ENCODE measurements at regions not wholly inside any gene's neighbourhood (a gene's known extent, or its start where the extent isn't known, plus 50 kb on each side); places are given as distances from the start of the nearest gene placed in this dataset.

- no peak for TF ChIP-seq POLR2A (IDR thresholded peaks at IDR 0.05; ENCODE audit: borderline replicate concordance, extremely low read depth, insufficient read depth, insufficient read length)
- TF ChIP-seq ZFX (IDR thresholded peaks at IDR 0.05): no peak
- no peak for TF ChIP-seq JUND (IDR thresholded peaks at IDR 0.05)
- TF ChIP-seq ZNF274 (IDR thresholded peaks at IDR 0.05; ENCODE audit: low read depth, low read length): no peak
- TF ChIP-seq FOSL1 (IDR thresholded peaks at IDR 0.05; ENCODE audit: low read depth): no peak
- TF ChIP-seq SP1 (IDR thresholded peaks at IDR 0.05; ENCODE audit: low read depth): no peak
- no peak for TF ChIP-seq SIN3A (IDR thresholded peaks at IDR 0.05; ENCODE audit: low read depth)
- TF ChIP-seq POLR2AphosphoS5 (IDR thresholded peaks at IDR 0.05; ENCODE audit: low read depth, low read length): no peak
- TF ChIP-seq MAX (IDR thresholded peaks at IDR 0.05): no peak
- no peak for TF ChIP-seq CTCF (IDR thresholded peaks at IDR 0.05 in 2 of 3, conservative IDR thresholded peaks at IDR 0.05 in 1 of 3; ENCODE audit: borderline replicate concordance in 1 of 3, insufficient read depth in 1 of 3, low read depth in 2 of 3, low read length in 2 of 3)
- TF ChIP-seq CBX3 (IDR thresholded peaks at IDR 0.05; ENCODE audit: low read depth): no peak
- TF ChIP-seq TCF7L2 (IDR thresholded peaks at IDR 0.05; ENCODE audit: borderline replicate concordance, extremely low read depth, insufficient read depth, insufficient read length): no peak
- TF ChIP-seq ZBTB33 (IDR thresholded peaks at IDR 0.05; ENCODE audit: extremely low read depth, insufficient replicate concordance, low read length): no peak
- no peak for TF ChIP-seq EZH2 (IDR thresholded peaks at IDR 0.05)
- no peak for TF ChIP-seq EZH2phosphoT487 (IDR thresholded peaks at IDR 0.05; ENCODE audit: borderline replicate concordance)
- H3K9me3 ChIP-seq (ENCODE audit: control insufficient read depth in 1 of 2, insufficient read depth in 1 of 2, low read depth in 1 of 2, low read length in 2 of 2): peaks cover 0 to 10% of the 10 kb centered on the region in 2 experiments; a peak in 1 of 4 replicates
- H3K4me3 ChIP-seq (replicated peaks in 1 of 2; ENCODE audit: low read depth in 1 of 2, low read length in 2 of 2): no peak overlapping the region
- intact Hi-C loops (cut with micrococcal nuclease): no loop called here
- no peaks in the 10 kb centered on the region for H4K20me1 ChIP-seq (ENCODE audit: insufficient read depth)
- H3K27ac ChIP-seq (ENCODE audit: low read depth, low read length): no peak overlapping the region
- ChIA-PET POLR2A (no interaction called here), CTCF (no interaction called here), RAD21 (ENCODE audit: low non-redundant PET in 1 of 2, low total read pairs in 2 of 2, uncharacterized antibody in 2 of 2, unreplicated experiment in 2 of 2) (no interaction called here)
- no peaks in the 10 kb centered on the region for H3K36me3 ChIP-seq (ENCODE audit: control insufficient read depth in 1 of 2, insufficient read depth in 2 of 2, low read length in 2 of 2)
- H2AFZ ChIP-seq (ENCODE audit: low read depth, low read length, poor library complexity, severe bottlenecking): no peak overlapping the region
- H3K9ac ChIP-seq (ENCODE audit: low read length): no peak overlapping the region
- no TSS peak for BruUV-seq (replicated peaks)
- DNase-seq (ENCODE audit: low read depth, low spot score): no peak
- H3K9me2 ChIP-seq (ENCODE audit: insufficient read depth): no peaks in the 10 kb centered on the region
- no peak for ATAC-seq
- no peak overlapping the region for H3K4me2 ChIP-seq (ENCODE audit: low read length)
- H3K79me2 ChIP-seq (ENCODE audit: insufficient read depth, low read length): no peaks in the 10 kb centered on the region
- H3K4me1 ChIP-seq (ENCODE audit: control insufficient read depth in 1 of 2, insufficient read depth in 2 of 2, low read length in 2 of 2): no peaks in the 10 kb centered on the region
- H3K27me3 ChIP-seq (ENCODE audit: insufficient read depth, low read length): no peaks in the 10 kb centered on the region
These were observed 560.4 kb upstream of the MCTP2 start for GRCh38 chr15:93670931-93671330.
